ENCODE measurements at regions not wholly inside any gene's neighbourhood (a gene's known extent, or its start where the extent isn't known, plus 50 kb on each side); places are given as distances from the start of the nearest gene placed in this dataset.

DNA sequence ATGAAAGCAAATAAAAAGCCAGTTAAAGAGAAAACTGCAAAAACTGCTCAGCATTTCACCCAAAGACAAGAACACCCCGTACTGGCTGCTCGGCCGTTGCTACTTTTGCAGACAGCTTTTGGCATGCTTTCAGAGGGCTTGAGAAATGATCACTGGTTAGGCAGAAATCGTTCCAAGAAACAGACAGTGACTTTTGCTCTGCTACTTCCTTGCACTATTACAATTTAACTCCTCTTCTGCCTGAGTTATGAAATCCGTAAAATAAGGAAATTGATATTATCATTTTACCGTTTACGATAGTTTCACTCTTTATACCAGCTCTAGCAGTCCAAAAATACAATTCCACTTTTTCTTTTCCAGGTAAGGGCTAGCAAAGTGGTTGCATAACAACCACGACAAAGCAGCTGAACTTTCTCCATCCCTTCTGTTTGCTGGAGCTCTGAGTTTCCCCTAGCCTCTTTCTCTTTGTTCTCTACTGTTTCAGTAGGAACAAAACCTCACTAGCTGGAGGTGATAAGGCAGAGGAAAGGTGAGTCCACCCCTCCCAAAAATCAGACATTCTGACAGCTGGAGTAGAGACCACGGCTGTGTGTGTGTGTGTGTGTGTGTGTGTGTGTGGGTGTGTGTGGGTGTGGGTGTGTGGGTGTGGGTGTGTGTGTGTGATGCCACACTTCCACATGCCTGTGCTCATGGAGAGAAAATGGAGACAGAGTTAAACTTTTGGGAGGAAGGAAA is 191.8 kb upstream of the RREB1 start:
- H3K9me3 ChIP-seq: no peaks in the 10 kb centered on the region
- DNase-seq: no peak
- TF ChIP-seq POLR2AphosphoS5 (IDR thresholded peaks at IDR 0.05) (peak in 1 of 3 donors; percentile 47), POLR2A (IDR thresholded peaks at IDR 0.05) (no peak)
- H3K4me3 ChIP-seq: peak overlapping the region in 5 of 8 donors; percentile 7 to 44 (median 12)
- H3K27ac ChIP-seq: peak overlapping the region; percentile 1 to 86 (median 78)
- H3K36me3 ChIP-seq: no peaks in the 10 kb centered on the region
- H3K27me3 ChIP-seq (replicated peaks in 1 of 7): no peaks in the 10 kb centered on the region
- H3K4me1 ChIP-seq: peaks cover 3 to 44% (median 15%) of the 10 kb centered on the region in 6 donors
- 9 to 19% (median 14%) methylated on average over 9 of the region's 9 CpGs for WGBS, 5 donors
- intact Hi-C loops (cut with DNase I; ENCODE audit: low total_unique reads): no loop called here

DNA sequence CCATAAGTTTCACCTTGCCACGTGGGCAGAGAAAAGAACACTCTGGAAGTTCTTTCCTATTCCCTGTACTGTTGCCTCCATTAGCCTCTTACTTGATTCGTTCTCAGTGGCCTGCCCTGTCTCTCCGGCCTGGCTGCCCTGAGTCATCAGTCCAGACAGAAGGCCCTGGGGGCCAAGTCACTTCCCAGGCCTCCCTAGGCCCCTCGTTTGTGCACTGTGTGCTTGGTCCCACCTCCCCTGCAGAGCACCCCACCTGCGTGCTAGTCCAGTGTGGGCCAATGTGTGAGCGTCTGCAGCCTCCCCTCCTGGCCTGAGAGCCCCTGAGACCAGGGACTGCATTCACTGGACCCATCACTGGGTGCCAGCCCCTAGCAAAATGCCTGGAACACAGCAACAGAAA is 191.2 kb upstream of the RREB1 start:
- no peak overlapping the region for H3K4me3 ChIP-seq
- WGBS, 5 donors: 59 to 82% (median 71%) methylated on average over 6 of the region's 6 CpGs
- no peak for TF ChIP-seq POLR2AphosphoS5 (IDR thresholded peaks at IDR 0.05)
- H3K9me3 ChIP-seq: no peaks in the 10 kb centered on the region
- no peaks in the 10 kb centered on the region for H3K27me3 ChIP-seq (replicated peaks in 1 of 7)
- no peaks in the 10 kb centered on the region for H3K36me3 ChIP-seq
- DNase-seq: no peak
- intact Hi-C loops (cut with DNase I; ENCODE audit: low total_unique reads): no loop called here
- H3K4me1 ChIP-seq: peaks cover 3 to 44% (median 15%) of the 10 kb centered on the region in 6 donors
- peak overlapping the region in 5 of 8 donors; percentile 64 to 86 (median 82) for H3K27ac ChIP-seq

DNA sequence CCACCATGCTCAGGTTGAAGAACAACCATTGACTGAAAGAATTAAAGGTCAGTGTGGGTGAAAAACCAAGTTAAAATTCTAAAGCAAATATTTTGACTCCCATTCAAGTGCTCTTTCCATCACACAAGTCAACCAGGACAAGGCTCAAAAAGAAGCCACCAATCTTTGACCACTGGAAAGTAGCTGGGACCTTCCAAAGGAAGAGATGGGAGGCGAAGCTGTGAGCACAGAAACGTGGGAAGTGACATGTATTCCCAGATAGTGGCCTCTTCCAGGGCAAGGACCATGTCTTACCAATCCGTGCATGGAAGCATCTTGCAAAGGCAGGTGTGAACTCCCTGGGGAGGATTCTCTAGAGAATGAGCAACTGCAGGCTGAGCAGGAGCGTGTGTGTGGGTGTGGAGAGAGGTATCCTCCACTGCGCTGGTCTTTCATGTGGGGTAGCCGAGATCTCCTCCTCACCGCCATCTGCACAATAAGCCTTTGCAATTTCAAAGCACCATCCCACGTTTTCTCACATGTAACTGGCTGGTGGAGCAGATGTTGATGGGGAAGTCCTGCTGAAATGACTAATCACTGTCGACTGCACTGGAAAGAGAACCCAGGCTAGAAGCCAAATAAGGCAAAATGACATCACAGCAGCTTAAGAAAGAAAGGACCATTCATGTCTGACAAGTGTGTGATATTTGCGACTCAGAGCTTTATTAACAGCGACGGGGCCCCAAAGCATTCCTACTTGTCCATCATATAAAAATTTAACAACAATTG is 189.4 kb upstream of the RREB1 start:
- H3K4me3 ChIP-seq: no peak overlapping the region
- 55 to 63% (median 58%) methylated on average over 12 of the region's 12 CpGs for WGBS, 5 donors
- DNase-seq: no peak
- intact Hi-C loops (cut with DNase I; ENCODE audit: low total_unique reads): no loop called here
- H3K27me3 ChIP-seq (replicated peaks in 1 of 7): no peaks in the 10 kb centered on the region
- H3K9me3 ChIP-seq: peaks cover 0 to 6% (median 0%) of the 10 kb centered on the region in 8 donors
- no peak overlapping the region for H3K27ac ChIP-seq
- H3K4me1 ChIP-seq: peaks cover 3 to 35% (median 15%) of the 10 kb centered on the region in 6 donors
- no peak for TF ChIP-seq POLR2AphosphoS5 (IDR thresholded peaks at IDR 0.05)
- TF ChIP-seq, protein P1, sequence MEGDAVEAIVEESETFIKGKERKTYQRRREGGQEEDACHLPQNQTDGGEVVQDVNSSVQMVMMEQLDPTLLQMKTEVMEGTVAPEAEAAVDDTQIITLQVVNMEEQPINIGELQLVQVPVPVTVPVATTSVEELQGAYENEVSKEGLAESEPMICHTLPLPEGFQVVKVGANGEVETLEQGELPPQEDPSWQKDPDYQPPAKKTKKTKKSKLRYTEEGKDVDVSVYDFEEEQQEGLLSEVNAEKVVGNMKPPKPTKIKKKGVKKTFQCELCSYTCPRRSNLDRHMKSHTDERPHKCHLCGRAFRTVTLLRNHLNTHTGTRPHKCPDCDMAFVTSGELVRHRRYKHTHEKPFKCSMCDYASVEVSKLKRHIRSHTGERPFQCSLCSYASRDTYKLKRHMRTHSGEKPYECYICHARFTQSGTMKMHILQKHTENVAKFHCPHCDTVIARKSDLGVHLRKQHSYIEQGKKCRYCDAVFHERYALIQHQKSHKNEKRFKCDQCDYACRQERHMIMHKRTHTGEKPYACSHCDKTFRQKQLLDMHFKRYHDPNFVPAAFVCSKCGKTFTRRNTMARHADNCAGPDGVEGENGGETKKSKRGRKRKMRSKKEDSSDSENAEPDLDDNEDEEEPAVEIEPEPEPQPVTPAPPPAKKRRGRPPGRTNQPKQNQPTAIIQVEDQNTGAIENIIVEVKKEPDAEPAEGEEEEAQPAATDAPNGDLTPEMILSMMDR (IDR thresholded peaks at IDR 0.05 in 8 of 11, conservative IDR thresholded peaks at IDR 0.05 in 3 of 11): no peak
- TF ChIP-seq POLR2A (IDR thresholded peaks at IDR 0.05): no peak
- H3K36me3 ChIP-seq: no peaks in the 10 kb centered on the region

DNA sequence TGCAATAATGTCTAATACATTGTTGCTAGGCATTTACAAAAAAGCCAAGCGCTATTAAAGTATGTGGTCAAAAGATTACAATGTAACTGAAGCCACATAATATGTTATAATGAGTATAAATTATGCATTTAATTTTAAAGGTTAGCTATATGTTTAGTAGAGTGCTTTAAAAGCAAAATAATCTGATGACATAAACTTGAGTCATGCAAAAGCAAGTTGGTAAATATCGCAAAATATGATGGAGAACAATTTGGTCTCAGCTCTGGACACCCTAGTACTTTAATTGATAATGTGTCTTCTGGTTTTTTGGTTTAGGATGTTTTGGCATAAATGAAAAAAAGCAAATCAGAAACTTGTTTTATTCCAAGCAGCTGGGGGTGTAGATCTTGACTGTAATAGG is 188.6 kb upstream of the RREB1 start:
- H3K27me3 ChIP-seq (replicated peaks in 1 of 7): no peaks in the 10 kb centered on the region
- no peak for DNase-seq
- TF ChIP-seq POLR2A (IDR thresholded peaks at IDR 0.05) (no peak), POLR2AphosphoS5 (IDR thresholded peaks at IDR 0.05) (no peak)
- TF ChIP-seq, protein P1 (IDR thresholded peaks at IDR 0.05 in 8 of 11, conservative IDR thresholded peaks at IDR 0.05 in 3 of 11): no peak
- WGBS, 5 donors: 96 to 99% (median 98%) methylated on average over 2 of the region's 2 CpGs
- no peaks in the 10 kb centered on the region for H3K36me3 ChIP-seq
- H3K9me3 ChIP-seq: peaks cover 0 to 6% (median 0%) of the 10 kb centered on the region in 8 donors
- no peak overlapping the region for H3K27ac ChIP-seq
- no peak overlapping the region for H3K4me3 ChIP-seq
- intact Hi-C loops (cut with DNase I; ENCODE audit: low total_unique reads): no loop called here
- peaks cover 3 to 28% (median 15%) of the 10 kb centered on the region in 6 donors for H3K4me1 ChIP-seq
